ENCODE measurements at regions not wholly inside any gene's neighbourhood (a gene's known extent, or its start where the extent isn't known, plus 50 kb on each side); places are given as distances from the start of the nearest gene placed in this dataset.

- Histone ChIP-seq H3K36me3 (no peaks in the 10 kb centered on the region), H3K4me3 (no peak overlapping the region), H3K9me3 (no peaks in the 10 kb centered on the region), H3K27ac (no peak overlapping the region), H3K4me1 (replicated peaks) (no peaks in the 10 kb centered on the region), H3K27me3 (replicated peaks; ENCODE audit: insufficient read depth) (no peaks in the 10 kb centered on the region)
- TF ChIP-seq CTCF (IDR thresholded peaks at IDR 0.05): no peak
- no peak for TF ChIP-seq POLR2AphosphoS5 (IDR thresholded peaks at IDR 0.05)
- TF ChIP-seq POLR2A (IDR thresholded peaks at IDR 0.05): no peak
- intact Hi-C loops (cut with DNase I): no loop called here
- no peak for DNase-seq (ENCODE audit: low spot score)
Measured at GRCh38 chr1:222987674-222988076, 155.4 kb downstream of the TLR5 start.

- WGBS: 87% methylated on average over 3 of the region's 3 CpGs
- no peak overlapping the region for H3K4me3 ChIP-seq
- no peak overlapping the region for H3K27ac ChIP-seq
- no peaks in the 10 kb centered on the region for H3K27me3 ChIP-seq (replicated peaks; ENCODE audit: insufficient read depth)
- no peak for DNase-seq (ENCODE audit: low spot score)
- H3K36me3 ChIP-seq: no peaks in the 10 kb centered on the region
- no peaks in the 10 kb centered on the region for H3K4me1 ChIP-seq (replicated peaks)
- intact Hi-C loops (cut with DNase I): no loop called here
- no peak for TF ChIP-seq POLR2A (IDR thresholded peaks at IDR 0.05)
- no peak for TF ChIP-seq CTCF (IDR thresholded peaks at IDR 0.05)
- TF ChIP-seq POLR2AphosphoS5 (IDR thresholded peaks at IDR 0.05): no peak
- no peaks in the 10 kb centered on the region for H3K9me3 ChIP-seq
Measured at GRCh38 chr1:222989443-222989842, 153.6 kb downstream of the TLR5 start.

GRCh38 chr1:222991177-222991576, 151.9 kb downstream of the TLR5 start:
- DNase-seq (ENCODE audit: low spot score): no peak
- no peaks in the 10 kb centered on the region for H3K27me3 ChIP-seq (replicated peaks; ENCODE audit: insufficient read depth)
- no peak overlapping the region for H3K4me3 ChIP-seq
- 69% methylated on average over 1 of the region's 1 CpG for WGBS
- TF ChIP-seq CTCF (IDR thresholded peaks at IDR 0.05) (no peak), POLR2AphosphoS5 (IDR thresholded peaks at IDR 0.05) (no peak), POLR2A (IDR thresholded peaks at IDR 0.05) (no peak)
- H3K9me3 ChIP-seq: no peaks in the 10 kb centered on the region
- no peaks in the 10 kb centered on the region for H3K36me3 ChIP-seq
- H3K27ac ChIP-seq: no peak overlapping the region
- H3K4me1 ChIP-seq (replicated peaks): no peaks in the 10 kb centered on the region
- intact Hi-C loops (cut with DNase I): no loop called here

- DNase-seq (ENCODE audit: low spot score): no peak
- Histone ChIP-seq H3K36me3 (no peaks in the 10 kb centered on the region), H3K27me3 (replicated peaks; ENCODE audit: insufficient read depth) (no peaks in the 10 kb centered on the region), H3K27ac (no peak overlapping the region), H3K4me1 (replicated peaks) (no peaks in the 10 kb centered on the region), H3K4me3 (no peak overlapping the region), H3K9me3 (no peaks in the 10 kb centered on the region)
- TF ChIP-seq POLR2A (IDR thresholded peaks at IDR 0.05): no peak
- TF ChIP-seq POLR2AphosphoS5 (IDR thresholded peaks at IDR 0.05): no peak
- no peak for TF ChIP-seq CTCF (IDR thresholded peaks at IDR 0.05)
- WGBS: 91% methylated on average over 7 of the region's 7 CpGs
- intact Hi-C loops (cut with DNase I): no loop called here
Measured at GRCh38 chr1:222991908-222992307, 151.1 kb downstream of the TLR5 start.

GRCh38 chr1:222994511-222995235, 148.4 kb downstream of the TLR5 start:
- Histone ChIP-seq H3K4me3 (no peak overlapping the region), H3K9me3 (no peaks in the 10 kb centered on the region), H3K27ac (no peak overlapping the region), H3K36me3 (no peaks in the 10 kb centered on the region), H3K27me3 (replicated peaks; ENCODE audit: insufficient read depth) (no peaks in the 10 kb centered on the region), H3K4me1 (replicated peaks) (no peaks in the 10 kb centered on the region)
- TF ChIP-seq POLR2AphosphoS5 (IDR thresholded peaks at IDR 0.05) (no peak), POLR2A (IDR thresholded peaks at IDR 0.05) (no peak), CTCF (IDR thresholded peaks at IDR 0.05) (no peak)
- DNase-seq (ENCODE audit: low spot score): no peak
- WGBS: 66% methylated on average over 4 of the region's 4 CpGs
- intact Hi-C loops (cut with DNase I): no loop called here
